WTC11 (cell line): ENCODE measurements at regions not wholly inside any gene's neighbourhood (a gene's known extent, or its start where the extent isn't known, plus 50 kb on each side); places are given as distances from the start of the nearest gene placed in this dataset.

ENCODE experiments used
- ATAC-seq: fragments of 200-7000 bp; cut with Tn5 transposase; 2 replicates; pipeline ENCODE4 v1.10.0; 2021; ENCODE audit warnings: mild to moderate bottlenecking, moderate library complexity
- CTCF ChIA-PET: fragments of 300-600 bp; sonication (Branson Sonifier 250); formaldehyde crosslinking; loops from one replicate; lab custom pipeline; 2021; ENCODE audit warnings: antibody characterized with exemption; lab: Charles Lee
- POLR2A ChIA-PET: fragments of 350-600 bp; sonication (Branson Sonifier 250); formaldehyde crosslinking; loops from one replicate; lab custom pipeline; 2021; ENCODE audit warnings: antibody characterized with exemption; lab: Charles Lee
- DNase-seq: peaks from one replicate; pipeline ENCODE4 v3.0.0; 2021; ENCODE audit warnings: low spot score
- H3K27ac Mint-ChIP-seq: 2 replicates; pipeline ENCODE4 v1.8.0; 2021; ENCODE audit warnings: mixed read lengths
- H3K27me3 Mint-ChIP-seq: 2 replicates; pipeline ENCODE4 v1.8.0; 2021; ENCODE audit warnings: low read depth, mild to moderate bottlenecking, moderate library complexity, mixed read lengths
- H3K36me3 Mint-ChIP-seq: 2 replicates; pipeline ENCODE4 v1.8.0; 2021; ENCODE audit warnings: mixed read lengths
- H3K4me1 Mint-ChIP-seq: 2 replicates; pipeline ENCODE4 v1.8.0; 2022; ENCODE audit warnings: mixed read lengths
- H3K4me3 Mint-ChIP-seq: 2 replicates; pipeline ENCODE4 v1.8.0; 2021; ENCODE audit warnings: mild to moderate bottlenecking, moderate library complexity, mixed read lengths
- H3K9me3 Mint-ChIP-seq: 2 replicates; pipeline ENCODE4 v1.8.0; 2021; ENCODE audit warnings: mixed read lengths
- ATF1 ChIP-seq: sonication (generic); formaldehyde crosslinking; IDR thresholded peaks from 2 replicates; pipeline ENCODE4 v1.8.1; 2023; ENCODE audit warnings: mild to moderate bottlenecking, moderate library complexity, missing genetic modification reagents
- FOXP1 ChIP-seq: sonication (generic); formaldehyde crosslinking; IDR thresholded peaks from 2 replicates; pipeline ENCODE4 v1.8.0; 2022; ENCODE audit warnings: missing genetic modification reagents, mild to moderate bottlenecking, moderate library complexity, borderline replicate concordance
- HMGA2 ChIP-seq: fragments of 250-450 bp; sonication (Bioruptor Pico); IDR thresholded peaks from 2 replicates; pipeline ENCODE4 v1.4.0; 2021; ENCODE audit warnings: mild to moderate bottlenecking, moderate library complexity
- KAT7 ChIP-seq: sonication (generic); formaldehyde crosslinking; IDR thresholded peaks from 2 replicates; pipeline ENCODE4 v1.8.1; 2023; ENCODE audit warnings: missing genetic modification reagents, mild to moderate bottlenecking, borderline replicate concordance
- MXD4 ChIP-seq: fragments of 250-450 bp; sonication (Bioruptor Pico); IDR thresholded peaks from 2 replicates; pipeline ENCODE4 v1.8.0; 2021; ENCODE audit warnings: mild to moderate bottlenecking, moderate library complexity, borderline replicate concordance
- NFYB ChIP-seq: sonication (generic); formaldehyde crosslinking; conservative IDR thresholded peaks from 2 replicates; pipeline ENCODE4 v1.8.0; 2022; ENCODE audit warnings: low read depth, missing genetic modification reagents
- NR3C1 ChIP-seq: sonication (generic); formaldehyde crosslinking; conservative IDR thresholded peaks from 2 replicates; pipeline ENCODE4 v1.8.1; 2023; ENCODE audit warnings: low read depth, mild to moderate bottlenecking, missing genetic modification reagents
- PRRX2 ChIP-seq: fragments of 250-450 bp; sonication (Bioruptor Pico); IDR thresholded peaks from 2 replicates; pipeline ENCODE4 v1.8.0; 2021; ENCODE audit warnings: mild to moderate bottlenecking
- SOX15 ChIP-seq: fragments of 250-450 bp; sonication (Bioruptor Pico); IDR thresholded peaks from 2 replicates; pipeline ENCODE4 v1.9.0; 2021; ENCODE audit warnings: mild to moderate bottlenecking
- ZNF219 ChIP-seq: sonication (generic); formaldehyde crosslinking; IDR thresholded peaks from 2 replicates; pipeline ENCODE4 v1.8.0; 2023; ENCODE audit warnings: missing genetic modification reagents, mild to moderate bottlenecking, borderline replicate concordance
- ZNF263 ChIP-seq: sonication (generic); formaldehyde crosslinking; IDR thresholded peaks from 2 replicates; pipeline ENCODE4 v1.8.1; 2022; ENCODE audit warnings: low read depth, mild to moderate bottlenecking, moderate library complexity, missing genetic modification reagents
- ZNF416 ChIP-seq: fragments of 250-450 bp; sonication (Bioruptor Pico); IDR thresholded peaks from 2 replicates; pipeline ENCODE4 v1.9.0; 2021; ENCODE audit warnings: mild to moderate bottlenecking, inconsistent platforms
- ZNF423 ChIP-seq: fragments of 250-450 bp; sonication (Bioruptor Pico); IDR thresholded peaks from 2 replicates; pipeline ENCODE4 v2.1.2; 2022; ENCODE audit warnings: mild to moderate bottlenecking, moderate library complexity
- ZNF671 ChIP-seq: fragments of 250-450 bp; sonication (Bioruptor Pico); IDR thresholded peaks from 2 replicates; pipeline ENCODE4 v1.8.0; 2021; ENCODE audit warnings: mild to moderate bottlenecking
- TF ChIP-seq, protein P1 (sequence below): fragments of 250-450 bp; sonication (Bioruptor Pico); IDR thresholded peaks from 2 replicates; pipeline ENCODE4 v1.8.0; 2021; ENCODE audit warnings: mild to moderate bottlenecking
- TF ChIP-seq, protein P2 (sequence below): fragments of 250-450 bp; sonication (Bioruptor Pico); conservative IDR thresholded peaks from 2 replicates; pipeline ENCODE4 v1.9.0; 2021; ENCODE audit warnings: mild to moderate bottlenecking
- TF ChIP-seq, protein P3 (sequence below): sonication (generic); formaldehyde crosslinking; conservative IDR thresholded peaks from 2 replicates; pipeline ENCODE4 v1.8.1; 2022; ENCODE audit warnings: mild to moderate bottlenecking, missing genetic modification reagents
- TF ChIP-seq, protein P4 (sequence below): sonication (generic); formaldehyde crosslinking; IDR thresholded peaks from 2 replicates; pipeline ENCODE4 v1.8.0; 2022; ENCODE audit warnings: mild to moderate bottlenecking, missing genetic modification reagents
- TF ChIP-seq, protein P5 (sequence below): sonication (generic); formaldehyde crosslinking; IDR thresholded peaks from 2 replicates; pipeline ENCODE4 v1.8.1; 2022; ENCODE audit warnings: low read depth, missing genetic modification reagents, borderline replicate concordance

DNA sequence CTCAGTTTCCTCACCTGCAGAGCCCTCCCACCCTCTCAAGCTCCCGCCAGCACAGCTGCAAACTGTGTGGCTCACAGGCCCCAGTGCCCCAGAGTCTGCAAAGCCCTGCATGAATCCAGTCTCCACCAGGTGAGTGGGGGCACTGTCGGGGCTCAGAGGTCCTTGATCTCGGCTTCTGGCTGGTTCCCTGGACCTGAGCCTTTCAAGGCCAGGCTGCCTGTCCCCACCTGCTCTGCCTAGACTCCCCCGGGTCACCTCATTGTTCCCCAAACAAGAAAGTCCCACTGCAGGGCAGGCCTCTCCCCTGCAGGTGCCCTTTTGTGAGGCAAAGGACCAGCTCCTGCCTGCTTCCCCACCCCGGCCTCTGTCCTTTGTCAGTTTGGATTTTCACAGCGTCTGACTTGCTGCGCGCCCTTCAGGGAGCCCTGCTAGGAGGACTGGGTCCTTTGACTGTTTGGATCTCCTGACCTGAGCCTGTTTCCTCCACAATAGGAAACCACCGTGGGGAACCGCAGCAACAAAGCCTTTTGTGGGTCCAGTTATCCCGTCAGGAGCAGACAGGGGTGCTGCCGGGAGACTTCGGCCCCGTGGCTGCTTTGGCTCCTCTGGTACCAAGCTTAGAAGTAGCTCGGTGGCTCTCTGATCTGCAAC, 200.5 kb upstream of the HDAC4 start:
- TF ChIP-seq KAT7 (CRISPR knock-in tag), result no peak
- no peak for TF ChIP-seq PRRX2 (CRISPR knock-in tag)
- no peak for TF ChIP-seq SOX15 (CRISPR knock-in tag)
- no peak for TF ChIP-seq ZNF263 (CRISPR knock-in tag)
- TF ChIP-seq ZNF423 (CRISPR knock-in tag), result peak; percentile 99
- H3K4me1 Mint-ChIP-seq, result peaks cover 13% of the 10 kb centered on the region
- H3K36me3 Mint-ChIP-seq, result no peaks in the 10 kb centered on the region
- POLR2A ChIA-PET, result interaction anchor here (0.7 kb wide), 1 partner anchor 455 kb away, joined by 3 read pairs; no protein-coding TSS in a partner anchor
- 0 out of 2 replicates have a peak, but pooled peaks cover 1% of the 10 kb centered on the region for H3K9me3 Mint-ChIP-seq
- ATAC-seq (peak; percentile 59), DNase-seq (no peak)
- H3K4me3 Mint-ChIP-seq, result no peak overlapping the region
- H3K27ac Mint-ChIP-seq, result no peak overlapping the region; the same call in 1 of the 2 replicates
- CTCF ChIA-PET, result interaction anchor here (0.9 to 1.3 kb wide), 2 partner anchors 9 to 223 kb away, joined by 3 read pairs; no protein-coding TSS in a partner anchor
- H3K27me3 Mint-ChIP-seq, result no peaks in the 10 kb centered on the region; the same call in 1 of the 2 replicates

DNA sequence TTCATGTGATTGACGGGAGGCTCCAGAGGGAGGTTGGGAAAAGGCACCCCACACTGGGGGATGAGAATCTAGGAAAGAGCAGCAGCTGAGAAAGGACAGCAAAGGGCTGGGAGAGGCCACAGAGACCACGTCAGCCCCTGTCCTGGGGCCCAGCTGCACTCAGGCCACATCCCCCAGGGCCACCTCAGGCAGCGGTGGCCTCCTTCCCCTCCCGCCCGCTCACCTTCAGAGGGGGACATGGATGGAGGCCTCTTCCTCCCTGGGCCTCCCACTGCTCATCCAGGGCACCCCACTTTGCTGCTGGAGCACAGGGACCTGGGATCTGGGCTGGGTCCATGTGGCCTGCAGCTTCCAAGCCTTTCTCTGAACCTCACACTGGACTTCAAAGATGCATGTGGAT, 199.8 kb upstream of the HDAC4 start:
- H3K36me3 Mint-ChIP-seq, result no peaks in the 10 kb centered on the region
- DNase-seq, result no peak

DNA sequence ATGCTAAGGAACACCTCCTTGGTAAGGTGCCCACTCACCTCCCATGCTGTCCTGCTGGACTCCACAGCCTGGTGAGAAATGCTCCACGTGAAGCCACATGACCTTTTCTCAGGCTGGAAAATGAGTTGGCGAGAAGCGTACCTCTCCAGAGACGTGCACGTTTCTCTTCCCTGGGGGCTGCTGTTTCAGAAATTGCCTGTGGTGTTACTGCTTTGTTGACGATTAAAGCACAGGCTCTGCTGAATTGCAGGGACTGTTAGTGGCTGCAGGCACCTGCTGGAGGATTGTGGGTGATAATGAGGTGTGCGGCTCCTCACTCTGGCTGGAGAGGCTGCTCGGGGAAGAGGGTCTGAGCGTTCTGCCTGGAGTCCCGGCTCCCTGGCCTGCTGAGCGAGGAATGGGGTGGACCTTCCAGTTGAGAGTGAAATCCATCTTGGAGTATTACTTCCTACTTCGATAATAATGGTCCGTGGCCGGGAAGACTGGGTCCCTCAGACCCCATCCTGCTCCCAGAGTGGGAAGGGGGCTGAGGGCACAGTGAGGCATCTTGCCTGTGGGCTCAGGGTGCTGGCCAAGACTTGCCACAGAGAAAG, 199.3 kb upstream of the HDAC4 start:
- Mint-ChIP-seq H3K4me1 (peaks cover 13% of the 10 kb centered on the region), H3K27me3 (no peaks in the 10 kb centered on the region), H3K27ac (no peak overlapping the region), H3K4me3 (no peak overlapping the region), H3K36me3 (no peaks in the 10 kb centered on the region), H3K9me3 (no peaks in the 10 kb centered on the region)
- DNase-seq, result no peak
- TF ChIP-seq PRRX2 (CRISPR knock-in tag), result no peak
- ATAC-seq, result no peak
- POLR2A ChIA-PET, result interaction anchor here (0.7 kb wide), 1 partner anchor 456 kb away, joined by 3 read pairs; no protein-coding TSS in a partner anchor
- CTCF ChIA-PET, result no interaction called here

More for the DNA sequence above, 199.8 kb upstream of the HDAC4 start:
- Mint-ChIP-seq H3K4me3 (no peak overlapping the region), H3K4me1 (peaks cover 13% of the 10 kb centered on the region), H3K9me3 (no peaks in the 10 kb centered on the region), H3K27me3 (no peaks in the 10 kb centered on the region), H3K27ac (no peak overlapping the region)
- TF ChIP-seq ZNF219 (CRISPR knock-in tag) (no peak), NR3C1 (CRISPR knock-in tag) (no peak), NFYB (CRISPR knock-in tag) (no peak), ZNF671 (CRISPR knock-in tag) (no peak)
- TF ChIP-seq, protein P1, sequence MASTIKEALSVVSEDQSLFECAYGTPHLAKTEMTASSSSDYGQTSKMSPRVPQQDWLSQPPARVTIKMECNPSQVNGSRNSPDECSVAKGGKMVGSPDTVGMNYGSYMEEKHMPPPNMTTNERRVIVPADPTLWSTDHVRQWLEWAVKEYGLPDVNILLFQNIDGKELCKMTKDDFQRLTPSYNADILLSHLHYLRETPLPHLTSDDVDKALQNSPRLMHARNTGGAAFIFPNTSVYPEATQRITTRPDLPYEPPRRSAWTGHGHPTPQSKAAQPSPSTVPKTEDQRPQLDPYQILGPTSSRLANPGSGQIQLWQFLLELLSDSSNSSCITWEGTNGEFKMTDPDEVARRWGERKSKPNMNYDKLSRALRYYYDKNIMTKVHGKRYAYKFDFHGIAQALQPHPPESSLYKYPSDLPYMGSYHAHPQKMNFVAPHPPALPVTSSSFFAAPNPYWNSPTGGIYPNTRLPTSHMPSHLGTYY (CRISPR knock-in tag), result no peak
- TF ChIP-seq, protein P2, sequence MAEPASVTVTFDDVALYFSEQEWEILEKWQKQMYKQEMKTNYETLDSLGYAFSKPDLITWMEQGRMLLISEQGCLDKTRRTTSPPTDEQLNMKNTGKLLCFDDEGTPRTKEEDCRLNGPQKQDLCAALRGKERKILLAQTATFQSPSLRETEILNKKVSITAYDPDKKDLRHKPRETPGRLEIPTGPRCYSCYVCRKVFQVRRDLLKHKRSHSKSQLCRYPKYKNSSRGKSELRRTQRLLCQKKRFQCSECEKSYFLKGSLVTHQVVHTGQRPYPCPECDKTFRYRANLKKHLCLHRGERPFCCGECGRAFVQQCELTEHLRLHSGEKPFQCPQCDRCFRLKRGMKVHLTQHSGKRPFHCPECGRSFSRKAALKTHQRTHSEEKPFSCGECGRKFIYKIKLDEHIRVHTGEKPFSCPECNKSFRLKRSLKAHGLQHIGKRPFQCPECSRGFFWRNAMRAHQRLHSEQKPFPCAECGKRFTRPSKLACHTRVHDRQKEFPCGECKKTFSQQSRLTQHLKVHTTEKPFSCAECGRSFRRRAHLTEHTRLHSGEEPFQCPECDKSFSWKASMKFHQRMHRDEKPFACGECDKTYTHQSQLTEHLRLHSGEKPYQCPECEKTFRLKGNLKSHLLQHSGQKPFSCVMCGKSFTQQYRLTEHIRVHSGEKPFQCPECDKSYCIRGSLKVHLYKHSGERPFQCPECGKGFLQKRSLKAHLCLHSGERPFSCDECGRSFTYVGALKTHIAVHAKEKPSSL (CRISPR knock-in tag), result no peak
- TF ChIP-seq, protein P3, sequence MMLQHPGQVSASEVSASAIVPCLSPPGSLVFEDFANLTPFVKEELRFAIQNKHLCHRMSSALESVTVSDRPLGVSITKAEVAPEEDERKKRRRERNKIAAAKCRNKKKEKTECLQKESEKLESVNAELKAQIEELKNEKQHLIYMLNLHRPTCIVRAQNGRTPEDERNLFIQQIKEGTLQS (CRISPR knock-in tag), result no peak
- CTCF ChIA-PET, result interaction anchor here (1.3 kb wide), 1 partner anchor 224 kb away, joined by 3 read pairs; no protein-coding TSS in a partner anchor
- ATAC-seq, result no peak
- POLR2A ChIA-PET, result interaction anchor here (0.7 kb wide), 1 partner anchor 455 kb away, joined by 3 read pairs; no protein-coding TSS in a partner anchor

DNA sequence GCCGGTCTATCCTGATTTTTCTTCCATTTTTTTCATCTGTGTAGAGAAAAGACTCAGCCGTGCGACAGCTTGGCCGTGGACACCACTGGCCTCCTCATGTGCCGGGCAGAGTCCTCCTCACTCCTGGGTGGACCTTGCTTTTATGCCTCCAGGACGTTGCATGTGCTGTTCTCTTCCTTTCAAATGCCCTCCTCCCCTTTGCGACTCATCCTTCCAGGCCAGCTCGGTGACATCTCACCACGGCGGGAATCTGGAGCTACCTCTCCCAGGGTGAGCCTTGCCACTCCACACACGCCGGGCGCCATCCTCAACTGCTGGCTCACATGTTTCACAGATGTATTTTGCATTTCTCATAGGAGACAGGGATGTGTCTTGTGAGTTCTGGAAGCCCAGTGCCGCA, 198.5 kb upstream of the HDAC4 start:
- ATAC-seq (no peak), DNase-seq (no peak)
- no peak overlapping the region for H3K27ac Mint-ChIP-seq
- POLR2A ChIA-PET, result no interaction called here
- no peaks in the 10 kb centered on the region for H3K27me3 Mint-ChIP-seq
- no peak overlapping the region for H3K4me3 Mint-ChIP-seq
- no peaks in the 10 kb centered on the region for H3K36me3 Mint-ChIP-seq
- CTCF ChIA-PET, result no interaction called here
- no peaks in the 10 kb centered on the region for H3K9me3 Mint-ChIP-seq
- peaks cover 13% of the 10 kb centered on the region for H3K4me1 Mint-ChIP-seq
- TF ChIP-seq MXD4 (CRISPR knock-in tag) (no peak), SOX15 (CRISPR knock-in tag) (no peak), FOXP1 (CRISPR knock-in tag) (no peak), HMGA2 (CRISPR knock-in tag) (no peak), ZNF416 (CRISPR knock-in tag) (no peak), ATF1 (CRISPR knock-in tag) (no peak), ZNF219 (CRISPR knock-in tag) (no peak)
- TF ChIP-seq, protein P2 (CRISPR knock-in tag), result no peak
- TF ChIP-seq, protein P4, sequence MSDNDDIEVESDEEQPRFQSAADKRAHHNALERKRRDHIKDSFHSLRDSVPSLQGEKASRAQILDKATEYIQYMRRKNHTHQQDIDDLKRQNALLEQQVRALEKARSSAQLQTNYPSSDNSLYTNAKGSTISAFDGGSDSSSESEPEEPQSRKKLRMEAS (CRISPR knock-in tag), result no peak
- TF ChIP-seq, protein P5, sequence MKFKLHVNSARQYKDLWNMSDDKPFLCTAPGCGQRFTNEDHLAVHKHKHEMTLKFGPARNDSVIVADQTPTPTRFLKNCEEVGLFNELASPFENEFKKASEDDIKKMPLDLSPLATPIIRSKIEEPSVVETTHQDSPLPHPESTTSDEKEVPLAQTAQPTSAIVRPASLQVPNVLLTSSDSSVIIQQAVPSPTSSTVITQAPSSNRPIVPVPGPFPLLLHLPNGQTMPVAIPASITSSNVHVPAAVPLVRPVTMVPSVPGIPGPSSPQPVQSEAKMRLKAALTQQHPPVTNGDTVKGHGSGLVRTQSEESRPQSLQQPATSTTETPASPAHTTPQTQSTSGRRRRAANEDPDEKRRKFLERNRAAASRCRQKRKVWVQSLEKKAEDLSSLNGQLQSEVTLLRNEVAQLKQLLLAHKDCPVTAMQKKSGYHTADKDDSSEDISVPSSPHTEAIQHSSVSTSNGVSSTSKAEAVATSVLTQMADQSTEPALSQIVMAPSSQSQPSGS (CRISPR knock-in tag), result no peak
